ENCODE measurements at regions not wholly inside any gene's neighbourhood (a gene's known extent, or its start where the extent isn't known, plus 50 kb on each side); places are given as distances from the start of the nearest gene placed in this dataset.

DNA sequence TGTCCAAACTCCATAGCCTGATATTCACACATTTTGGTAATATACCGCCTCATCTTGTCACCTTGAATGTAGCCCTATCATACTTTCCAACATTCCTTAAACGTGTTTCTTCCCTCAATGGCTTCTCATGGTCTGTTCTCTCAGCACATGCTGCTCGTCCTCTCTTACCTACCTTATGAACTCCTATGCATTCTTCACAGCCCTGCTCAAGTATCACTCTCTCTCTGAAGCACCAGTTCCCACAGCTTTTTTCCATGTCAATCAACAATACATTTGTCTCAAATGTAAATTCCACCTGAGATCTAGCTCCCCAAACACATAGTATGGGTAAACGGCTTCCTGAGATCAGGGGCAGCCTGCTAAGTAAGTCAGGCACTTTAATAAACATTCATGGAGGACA, 85.2 kb upstream of the ZMIZ1 start:
- ChIA-PET RAD21 (ENCODE audit: low non-redundant PET in 1 of 2, low total read pairs in 2 of 2, uncharacterized antibody in 2 of 2, unreplicated experiment in 2 of 2) (no interaction called here), CTCF (interaction anchor here (1.3 kb wide), 1 partner anchor 9 kb away, joined by 6 read pairs; no protein-coding TSS in a partner anchor), POLR2A (no interaction called here)
- Histone ChIP-seq H4K20me1 (ENCODE audit: insufficient read depth) (no peaks in the 10 kb centered on the region), H3K9me2 (ENCODE audit: insufficient read depth) (no peaks in the 10 kb centered on the region), H3K4me1 (ENCODE audit: control insufficient read depth in 1 of 2, insufficient read depth in 2 of 2, low read length in 2 of 2) (no peaks in the 10 kb centered on the region; a peak in 1 of 4 replicates), H2AFZ (ENCODE audit: low read depth, low read length, poor library complexity, severe bottlenecking) (no peak overlapping the region), H3K79me2 (ENCODE audit: insufficient read depth, low read length) (no peaks in the 10 kb centered on the region), H3K4me3 (replicated peaks in 1 of 2; ENCODE audit: low read depth in 1 of 2, low read length in 2 of 2) (no peak overlapping the region), H3K4me2 (ENCODE audit: low read length) (no peak overlapping the region), H3K36me3 (ENCODE audit: control insufficient read depth in 1 of 2, insufficient read depth in 2 of 2, low read length in 2 of 2) (no peaks in the 10 kb centered on the region), H3K9ac (ENCODE audit: low read length) (no peak overlapping the region), H3K27ac (ENCODE audit: low read depth, low read length) (no peak overlapping the region), H3K27me3 (ENCODE audit: insufficient read depth, low read length) (no peaks in the 10 kb centered on the region), H3K9me3 (ENCODE audit: control insufficient read depth in 1 of 2, insufficient read depth in 1 of 2, low read depth in 1 of 2, low read length in 2 of 2) (no peaks in the 10 kb centered on the region)
- no peak for DNase-seq (ENCODE audit: low read depth, low spot score)
- BruUV-seq (replicated peaks), result no TSS peak
- TF ChIP-seq, protein P1, sequence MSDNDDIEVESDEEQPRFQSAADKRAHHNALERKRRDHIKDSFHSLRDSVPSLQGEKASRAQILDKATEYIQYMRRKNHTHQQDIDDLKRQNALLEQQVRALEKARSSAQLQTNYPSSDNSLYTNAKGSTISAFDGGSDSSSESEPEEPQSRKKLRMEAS (IDR thresholded peaks at IDR 0.05), result no peak
- no peak for TF ChIP-seq ELF1 (IDR thresholded peaks at IDR 0.05; ENCODE audit: borderline replicate concordance, low read depth)
- TF ChIP-seq ZNF274 (IDR thresholded peaks at IDR 0.05; ENCODE audit: low read depth, low read length), result no peak
- TF ChIP-seq, protein P2, sequence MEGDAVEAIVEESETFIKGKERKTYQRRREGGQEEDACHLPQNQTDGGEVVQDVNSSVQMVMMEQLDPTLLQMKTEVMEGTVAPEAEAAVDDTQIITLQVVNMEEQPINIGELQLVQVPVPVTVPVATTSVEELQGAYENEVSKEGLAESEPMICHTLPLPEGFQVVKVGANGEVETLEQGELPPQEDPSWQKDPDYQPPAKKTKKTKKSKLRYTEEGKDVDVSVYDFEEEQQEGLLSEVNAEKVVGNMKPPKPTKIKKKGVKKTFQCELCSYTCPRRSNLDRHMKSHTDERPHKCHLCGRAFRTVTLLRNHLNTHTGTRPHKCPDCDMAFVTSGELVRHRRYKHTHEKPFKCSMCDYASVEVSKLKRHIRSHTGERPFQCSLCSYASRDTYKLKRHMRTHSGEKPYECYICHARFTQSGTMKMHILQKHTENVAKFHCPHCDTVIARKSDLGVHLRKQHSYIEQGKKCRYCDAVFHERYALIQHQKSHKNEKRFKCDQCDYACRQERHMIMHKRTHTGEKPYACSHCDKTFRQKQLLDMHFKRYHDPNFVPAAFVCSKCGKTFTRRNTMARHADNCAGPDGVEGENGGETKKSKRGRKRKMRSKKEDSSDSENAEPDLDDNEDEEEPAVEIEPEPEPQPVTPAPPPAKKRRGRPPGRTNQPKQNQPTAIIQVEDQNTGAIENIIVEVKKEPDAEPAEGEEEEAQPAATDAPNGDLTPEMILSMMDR (IDR thresholded peaks at IDR 0.05 in 2 of 3, conservative IDR thresholded peaks at IDR 0.05 in 1 of 3; ENCODE audit: borderline replicate concordance in 1 of 3, insufficient read depth in 1 of 3, low read depth in 2 of 3, low read length in 2 of 3), result no peak
- no peak for TF ChIP-seq SP1 (IDR thresholded peaks at IDR 0.05; ENCODE audit: low read depth)
- TF ChIP-seq ZFX (IDR thresholded peaks at IDR 0.05), result no peak
- no peak for TF ChIP-seq SRF (IDR thresholded peaks at IDR 0.05; ENCODE audit: low read depth)
- TF ChIP-seq, protein P3, sequence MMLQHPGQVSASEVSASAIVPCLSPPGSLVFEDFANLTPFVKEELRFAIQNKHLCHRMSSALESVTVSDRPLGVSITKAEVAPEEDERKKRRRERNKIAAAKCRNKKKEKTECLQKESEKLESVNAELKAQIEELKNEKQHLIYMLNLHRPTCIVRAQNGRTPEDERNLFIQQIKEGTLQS (IDR thresholded peaks at IDR 0.05), result no peak
- TF ChIP-seq CEBPB (IDR thresholded peaks at IDR 0.05; ENCODE audit: low read depth), result no peak
- TF ChIP-seq, protein P4, sequence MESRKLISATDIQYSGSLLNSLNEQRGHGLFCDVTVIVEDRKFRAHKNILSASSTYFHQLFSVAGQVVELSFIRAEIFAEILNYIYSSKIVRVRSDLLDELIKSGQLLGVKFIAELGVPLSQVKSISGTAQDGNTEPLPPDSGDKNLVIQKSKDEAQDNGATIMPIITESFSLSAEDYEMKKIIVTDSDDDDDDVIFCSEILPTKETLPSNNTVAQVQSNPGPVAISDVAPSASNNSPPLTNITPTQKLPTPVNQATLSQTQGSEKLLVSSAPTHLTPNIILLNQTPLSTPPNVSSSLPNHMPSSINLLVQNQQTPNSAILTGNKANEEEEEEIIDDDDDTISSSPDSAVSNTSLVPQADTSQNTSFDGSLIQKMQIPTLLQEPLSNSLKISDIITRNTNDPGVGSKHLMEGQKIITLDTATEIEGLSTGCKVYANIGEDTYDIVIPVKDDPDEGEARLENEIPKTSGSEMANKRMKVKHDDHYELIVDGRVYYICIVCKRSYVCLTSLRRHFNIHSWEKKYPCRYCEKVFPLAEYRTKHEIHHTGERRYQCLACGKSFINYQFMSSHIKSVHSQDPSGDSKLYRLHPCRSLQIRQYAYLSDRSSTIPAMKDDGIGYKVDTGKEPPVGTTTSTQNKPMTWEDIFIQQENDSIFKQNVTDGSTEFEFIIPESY (IDR thresholded peaks at IDR 0.05; ENCODE audit: extremely low read depth, insufficient replicate concordance, low read length), result no peak
- no peak for TF ChIP-seq YY1 (IDR thresholded peaks at IDR 0.05; ENCODE audit: extremely low read depth, insufficient replicate concordance, low read depth, low read length)
- TF ChIP-seq POLR2AphosphoS5 (IDR thresholded peaks at IDR 0.05; ENCODE audit: low read depth, low read length), result no peak
- no peak for TF ChIP-seq TCF7L2 (IDR thresholded peaks at IDR 0.05; ENCODE audit: borderline replicate concordance, extremely low read depth, insufficient read depth, insufficient read length)
- no peak for TF ChIP-seq RAD21 (IDR thresholded peaks at IDR 0.05; ENCODE audit: low read depth)
- TF ChIP-seq EGR1 (IDR thresholded peaks at IDR 0.05; ENCODE audit: low read depth), result no peak
- TF ChIP-seq SIN3A (IDR thresholded peaks at IDR 0.05; ENCODE audit: low read depth), result no peak
- TF ChIP-seq CBX3 (IDR thresholded peaks at IDR 0.05; ENCODE audit: low read depth), result no peak
- TF ChIP-seq EZH2phosphoT487 (IDR thresholded peaks at IDR 0.05; ENCODE audit: borderline replicate concordance), result no peak
- no peak for TF ChIP-seq JUND (IDR thresholded peaks at IDR 0.05)
- TF ChIP-seq, protein P5, sequence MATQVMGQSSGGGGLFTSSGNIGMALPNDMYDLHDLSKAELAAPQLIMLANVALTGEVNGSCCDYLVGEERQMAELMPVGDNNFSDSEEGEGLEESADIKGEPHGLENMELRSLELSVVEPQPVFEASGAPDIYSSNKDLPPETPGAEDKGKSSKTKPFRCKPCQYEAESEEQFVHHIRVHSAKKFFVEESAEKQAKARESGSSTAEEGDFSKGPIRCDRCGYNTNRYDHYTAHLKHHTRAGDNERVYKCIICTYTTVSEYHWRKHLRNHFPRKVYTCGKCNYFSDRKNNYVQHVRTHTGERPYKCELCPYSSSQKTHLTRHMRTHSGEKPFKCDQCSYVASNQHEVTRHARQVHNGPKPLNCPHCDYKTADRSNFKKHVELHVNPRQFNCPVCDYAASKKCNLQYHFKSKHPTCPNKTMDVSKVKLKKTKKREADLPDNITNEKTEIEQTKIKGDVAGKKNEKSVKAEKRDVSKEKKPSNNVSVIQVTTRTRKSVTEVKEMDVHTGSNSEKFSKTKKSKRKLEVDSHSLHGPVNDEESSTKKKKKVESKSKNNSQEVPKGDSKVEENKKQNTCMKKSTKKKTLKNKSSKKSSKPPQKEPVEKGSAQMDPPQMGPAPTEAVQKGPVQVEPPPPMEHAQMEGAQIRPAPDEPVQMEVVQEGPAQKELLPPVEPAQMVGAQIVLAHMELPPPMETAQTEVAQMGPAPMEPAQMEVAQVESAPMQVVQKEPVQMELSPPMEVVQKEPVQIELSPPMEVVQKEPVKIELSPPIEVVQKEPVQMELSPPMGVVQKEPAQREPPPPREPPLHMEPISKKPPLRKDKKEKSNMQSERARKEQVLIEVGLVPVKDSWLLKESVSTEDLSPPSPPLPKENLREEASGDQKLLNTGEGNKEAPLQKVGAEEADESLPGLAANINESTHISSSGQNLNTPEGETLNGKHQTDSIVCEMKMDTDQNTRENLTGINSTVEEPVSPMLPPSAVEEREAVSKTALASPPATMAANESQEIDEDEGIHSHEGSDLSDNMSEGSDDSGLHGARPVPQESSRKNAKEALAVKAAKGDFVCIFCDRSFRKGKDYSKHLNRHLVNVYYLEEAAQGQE (IDR thresholded peaks at IDR 0.05; ENCODE audit: low read depth), result no peak
- intact Hi-C loops (cut with micrococcal nuclease), result no loop called here
- no peak for ATAC-seq

Measured in HCT116 (cell line).